Panc1 (cell line): ENCODE measurements at regions not wholly inside any gene's neighbourhood (a gene's known extent, or its start where the extent isn't known, plus 50 kb on each side); places are given as distances from the start of the nearest gene placed in this dataset.

Experiments used
- ATAC-seq: fragments of 200-7000 bp; cut with Tn5 transposase; 2 replicates; pipeline ENCODE4 v1.9.1; 2020; ENCODE audit warnings: mild to moderate bottlenecking, moderate library complexity
- BruUV-seq: library from RNA; stranded (reverse); fragments of 400-500 nt; replicated peaks from 2 replicates; lab custom pipeline; 2021; lab: Mats Ljungman, UMichigan
- CTCF ChIA-PET: fragments of 300-600 bp; sonication (Branson Sonifier 250); formaldehyde crosslinking; loops from one replicate; lab custom pipeline; 2022; ENCODE audit warnings: antibody characterized with exemption; lab: Charles Lee
- POLR2A ChIA-PET: fragments of 300-600 bp; sonication (Branson Sonifier 250); formaldehyde crosslinking; loops from one replicate; lab custom pipeline; 2022; ENCODE audit warnings: antibody characterized with exemption; lab: Charles Lee
- DNase-seq: peaks from one replicate; pipeline ENCODE4 v3.0.0-alpha.2; 2010; ENCODE audit warnings: low read depth, low spot score
- H3K27ac ChIP-seq: 2 replicates; pipeline ENCODE4 v1.5.1; 2011; ENCODE audit warnings: mild to moderate bottlenecking, low read length, inconsistent platforms
- H3K27me3 ChIP-seq: fragments of 200-500 bp; sonication (Bioruptor generic); 2 replicates; pipeline ENCODE4 v1.6.0; 2014; ENCODE audit warnings: low read length, inconsistent platforms; ENCODE audit not compliant: control insufficient read depth, insufficient read depth
- H3K36me3 ChIP-seq: fragments of 200-500 bp; sonication (Bioruptor generic); 2 replicates; pipeline ENCODE4 v1.5.1; 2014; ENCODE audit warnings: inconsistent platforms, mild to moderate bottlenecking, low read length, moderate library complexity; ENCODE audit not compliant: control insufficient read depth, insufficient read depth
- H3K4me1 ChIP-seq: 2 replicates; pipeline ENCODE4 v1.5.1; 2011; ENCODE audit warnings: inconsistent platforms, mild to moderate bottlenecking, low read length, moderate library complexity; ENCODE audit not compliant: control insufficient read depth, insufficient read depth
- H3K4me3 ChIP-seq, 2 experiments: 2 replicates each; pipeline ENCODE4 v1.5.1; 2011 to 2012; ENCODE audit warnings: low read depth in 2 of 2, low read length in 2 of 2, mild to moderate bottlenecking in 2 of 2, inconsistent platforms in 1 of 2, moderate library complexity in 1 of 2
- H3K9me3 ChIP-seq: fragments of 200-500 bp; sonication (Bioruptor generic); 2 replicates; pipeline ENCODE4 v1.5.1; 2014; ENCODE audit warnings: low read depth, mild to moderate bottlenecking, inconsistent platforms, low read length, moderate library complexity; ENCODE audit not compliant: control insufficient read depth, insufficient read depth
- POLR2AphosphoS5 ChIP-seq: IDR thresholded peaks from 2 replicates; pipeline ENCODE4 v1.6.1; 2012; ENCODE audit warnings: mild to moderate bottlenecking, low read depth, low read length, moderate library complexity
- SIN3A ChIP-seq: IDR thresholded peaks from 2 replicates; pipeline ENCODE4 v1.6.1; 2012; ENCODE audit warnings: low read depth, mild to moderate bottlenecking, low read length, moderate library complexity, borderline replicate concordance; ENCODE audit not compliant: insufficient read depth
- TCF7L2 ChIP-seq: IDR thresholded peaks from 2 replicates; pipeline ENCODE4 v1.6.1; 2011; ENCODE audit warnings: mild to moderate bottlenecking, low read depth, low read length, inconsistent platforms
- in situ Hi-C: cut with HindIII; loops from 2 replicates; pipeline ENCODE4 v1.10.0; 2016; ENCODE audit warnings: low sequenced_read_pairs, low pct_unique_long_range_greater_than_20kb
- intact Hi-C: fragments of 100-400 bp; cut with micrococcal nuclease; formaldehyde crosslinking; loops from one replicate; pipeline ENCODE4 v1.10.0; 2022; ENCODE audit not compliant: unreplicated experiment
- TF ChIP-seq, protein P1 (sequence below): fragments of 450-650 bp; IDR thresholded peaks from 2 replicates; pipeline ENCODE4 v1.5.1; 2017; ENCODE audit warnings: mild to moderate bottlenecking
- TF ChIP-seq, protein P2 (sequence below), 2 experiments: IDR thresholded peaks; 2 replicates each; pipeline ENCODE4 v1.6.1; 2011 to 2012; ENCODE audit warnings: low read depth in 2 of 2, control low read depth in 1 of 2, low read length in 1 of 2, mild to moderate bottlenecking in 1 of 2, moderate library complexity in 1 of 2; ENCODE audit not compliant: insufficient read depth in 1 of 2

DNA sequence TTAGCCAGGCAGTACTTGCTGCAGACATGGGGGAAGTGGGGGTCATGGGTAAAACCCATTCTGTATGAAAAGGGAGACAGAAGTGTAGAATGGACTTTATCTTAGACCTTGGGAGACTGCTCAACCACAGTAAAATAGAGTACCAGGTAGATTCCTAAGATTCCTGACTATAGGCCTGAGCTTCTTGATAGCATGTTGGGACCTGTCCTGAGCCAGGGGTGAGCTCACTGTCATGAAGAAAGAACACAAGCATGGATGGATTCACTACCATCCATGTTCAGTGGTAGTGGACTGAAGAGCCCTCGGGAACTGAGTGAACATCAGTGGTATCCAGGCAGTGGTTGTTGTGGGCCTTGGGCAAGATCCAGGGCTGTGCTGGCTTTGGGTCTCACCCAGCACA lies 1003.8 kb downstream of the TMTC2 start:
- Histone ChIP-seq H3K4me1 (no peaks in the 10 kb centered on the region), H3K36me3 (no peaks in the 10 kb centered on the region), H3K27me3 (no peaks in the 10 kb centered on the region), H3K4me3 (no peak overlapping the region), H3K27ac (no peak overlapping the region), H3K9me3 (no peaks in the 10 kb centered on the region)
- DNase-seq (no peak), ATAC-seq (no peak)
- intact Hi-C loops = no loop called here
- BruUV-seq = no TSS peak
- POLR2A ChIA-PET = no interaction called here
- TF ChIP-seq, protein P1, sequence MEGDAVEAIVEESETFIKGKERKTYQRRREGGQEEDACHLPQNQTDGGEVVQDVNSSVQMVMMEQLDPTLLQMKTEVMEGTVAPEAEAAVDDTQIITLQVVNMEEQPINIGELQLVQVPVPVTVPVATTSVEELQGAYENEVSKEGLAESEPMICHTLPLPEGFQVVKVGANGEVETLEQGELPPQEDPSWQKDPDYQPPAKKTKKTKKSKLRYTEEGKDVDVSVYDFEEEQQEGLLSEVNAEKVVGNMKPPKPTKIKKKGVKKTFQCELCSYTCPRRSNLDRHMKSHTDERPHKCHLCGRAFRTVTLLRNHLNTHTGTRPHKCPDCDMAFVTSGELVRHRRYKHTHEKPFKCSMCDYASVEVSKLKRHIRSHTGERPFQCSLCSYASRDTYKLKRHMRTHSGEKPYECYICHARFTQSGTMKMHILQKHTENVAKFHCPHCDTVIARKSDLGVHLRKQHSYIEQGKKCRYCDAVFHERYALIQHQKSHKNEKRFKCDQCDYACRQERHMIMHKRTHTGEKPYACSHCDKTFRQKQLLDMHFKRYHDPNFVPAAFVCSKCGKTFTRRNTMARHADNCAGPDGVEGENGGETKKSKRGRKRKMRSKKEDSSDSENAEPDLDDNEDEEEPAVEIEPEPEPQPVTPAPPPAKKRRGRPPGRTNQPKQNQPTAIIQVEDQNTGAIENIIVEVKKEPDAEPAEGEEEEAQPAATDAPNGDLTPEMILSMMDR = no peak
- TF ChIP-seq TCF7L2 (no peak), POLR2AphosphoS5 (no peak), SIN3A (no peak)
- TF ChIP-seq, protein P2, sequence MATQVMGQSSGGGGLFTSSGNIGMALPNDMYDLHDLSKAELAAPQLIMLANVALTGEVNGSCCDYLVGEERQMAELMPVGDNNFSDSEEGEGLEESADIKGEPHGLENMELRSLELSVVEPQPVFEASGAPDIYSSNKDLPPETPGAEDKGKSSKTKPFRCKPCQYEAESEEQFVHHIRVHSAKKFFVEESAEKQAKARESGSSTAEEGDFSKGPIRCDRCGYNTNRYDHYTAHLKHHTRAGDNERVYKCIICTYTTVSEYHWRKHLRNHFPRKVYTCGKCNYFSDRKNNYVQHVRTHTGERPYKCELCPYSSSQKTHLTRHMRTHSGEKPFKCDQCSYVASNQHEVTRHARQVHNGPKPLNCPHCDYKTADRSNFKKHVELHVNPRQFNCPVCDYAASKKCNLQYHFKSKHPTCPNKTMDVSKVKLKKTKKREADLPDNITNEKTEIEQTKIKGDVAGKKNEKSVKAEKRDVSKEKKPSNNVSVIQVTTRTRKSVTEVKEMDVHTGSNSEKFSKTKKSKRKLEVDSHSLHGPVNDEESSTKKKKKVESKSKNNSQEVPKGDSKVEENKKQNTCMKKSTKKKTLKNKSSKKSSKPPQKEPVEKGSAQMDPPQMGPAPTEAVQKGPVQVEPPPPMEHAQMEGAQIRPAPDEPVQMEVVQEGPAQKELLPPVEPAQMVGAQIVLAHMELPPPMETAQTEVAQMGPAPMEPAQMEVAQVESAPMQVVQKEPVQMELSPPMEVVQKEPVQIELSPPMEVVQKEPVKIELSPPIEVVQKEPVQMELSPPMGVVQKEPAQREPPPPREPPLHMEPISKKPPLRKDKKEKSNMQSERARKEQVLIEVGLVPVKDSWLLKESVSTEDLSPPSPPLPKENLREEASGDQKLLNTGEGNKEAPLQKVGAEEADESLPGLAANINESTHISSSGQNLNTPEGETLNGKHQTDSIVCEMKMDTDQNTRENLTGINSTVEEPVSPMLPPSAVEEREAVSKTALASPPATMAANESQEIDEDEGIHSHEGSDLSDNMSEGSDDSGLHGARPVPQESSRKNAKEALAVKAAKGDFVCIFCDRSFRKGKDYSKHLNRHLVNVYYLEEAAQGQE (IDR thresholded peaks at IDR 0.05; ENCODE audit: insufficient read depth in 1 of 2, low read depth in 2 of 2, low read length in 1 of 2) = no peak
- in situ Hi-C loops = no loop called here
- CTCF ChIA-PET = no interaction called here

DNA sequence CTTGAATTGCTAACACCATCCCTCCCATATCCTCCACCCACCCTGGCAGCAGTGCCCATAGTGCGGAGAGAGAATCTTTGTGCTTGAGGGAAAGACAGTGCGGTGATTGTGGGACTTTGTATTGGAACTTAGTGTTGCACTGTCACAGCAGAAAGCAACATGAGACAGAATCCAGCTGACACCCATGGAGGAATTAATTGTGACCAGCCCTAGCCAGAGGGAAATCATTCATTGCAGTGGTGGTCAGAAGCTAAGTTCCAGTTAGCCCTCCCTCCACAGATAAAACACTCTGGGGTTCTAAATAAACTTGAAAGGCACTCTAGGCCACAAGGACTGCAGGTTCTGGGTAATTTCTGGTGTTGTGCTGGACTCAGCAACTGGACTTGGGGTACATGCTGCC lies 1002.6 kb downstream of the TMTC2 start:
- intact Hi-C loops (no loop called here), in situ Hi-C loops (no loop called here)
- TF ChIP-seq SIN3A = no peak
- TF ChIP-seq POLR2AphosphoS5 = no peak
- TF ChIP-seq, protein P1 = no peak
- TF ChIP-seq TCF7L2 = no peak
- TF ChIP-seq, protein P2 (IDR thresholded peaks at IDR 0.05; ENCODE audit: insufficient read depth in 1 of 2, low read depth in 2 of 2, low read length in 1 of 2) = no peak
- no peak for DNase-seq
- ATAC-seq = no peak
- no peak overlapping the region for H3K27ac ChIP-seq
- no peaks in the 10 kb centered on the region for H3K27me3 ChIP-seq
- POLR2A ChIA-PET = no interaction called here
- H3K4me3 ChIP-seq = no peak overlapping the region
- no peaks in the 10 kb centered on the region for H3K4me1 ChIP-seq
- H3K36me3 ChIP-seq = no peaks in the 10 kb centered on the region
- no peaks in the 10 kb centered on the region for H3K9me3 ChIP-seq
- no TSS peak for BruUV-seq
- CTCF ChIA-PET = interaction anchor here (0.6 kb wide), 1 partner anchor 116 kb away, joined by 3 read pairs; no protein-coding TSS in a partner anchor
